ENCODE measurements at regions not wholly inside any gene's neighbourhood (a gene's known extent, or its start where the extent isn't known, plus 50 kb on each side); places are given as distances from the start of the nearest gene placed in this dataset.

GRCh38 chr12:124656947-124657434, 89.6 kb upstream of the NCOR2 start:
- TF ChIP-seq, protein P1, sequence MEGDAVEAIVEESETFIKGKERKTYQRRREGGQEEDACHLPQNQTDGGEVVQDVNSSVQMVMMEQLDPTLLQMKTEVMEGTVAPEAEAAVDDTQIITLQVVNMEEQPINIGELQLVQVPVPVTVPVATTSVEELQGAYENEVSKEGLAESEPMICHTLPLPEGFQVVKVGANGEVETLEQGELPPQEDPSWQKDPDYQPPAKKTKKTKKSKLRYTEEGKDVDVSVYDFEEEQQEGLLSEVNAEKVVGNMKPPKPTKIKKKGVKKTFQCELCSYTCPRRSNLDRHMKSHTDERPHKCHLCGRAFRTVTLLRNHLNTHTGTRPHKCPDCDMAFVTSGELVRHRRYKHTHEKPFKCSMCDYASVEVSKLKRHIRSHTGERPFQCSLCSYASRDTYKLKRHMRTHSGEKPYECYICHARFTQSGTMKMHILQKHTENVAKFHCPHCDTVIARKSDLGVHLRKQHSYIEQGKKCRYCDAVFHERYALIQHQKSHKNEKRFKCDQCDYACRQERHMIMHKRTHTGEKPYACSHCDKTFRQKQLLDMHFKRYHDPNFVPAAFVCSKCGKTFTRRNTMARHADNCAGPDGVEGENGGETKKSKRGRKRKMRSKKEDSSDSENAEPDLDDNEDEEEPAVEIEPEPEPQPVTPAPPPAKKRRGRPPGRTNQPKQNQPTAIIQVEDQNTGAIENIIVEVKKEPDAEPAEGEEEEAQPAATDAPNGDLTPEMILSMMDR (IDR thresholded peaks at IDR 0.05; ENCODE audit: low read depth, low read length), result no peak
- TF ChIP-seq EZH2phosphoT487 (IDR thresholded peaks at IDR 0.05; ENCODE audit: low read depth), result no peak
